Testis (tissue), 2 donors: ENCODE measurements at regions not wholly inside any gene's neighbourhood (a gene's known extent, or its start where the extent isn't known, plus 50 kb on each side); places are given as distances from the start of the nearest gene placed in this dataset.

ENCODE experiments used
- POLR2A ChIP-seq: fragments of 450-650 bp; IDR thresholded peaks from one replicate; pipeline ENCODE4 v1.6.1; 2017; ENCODE audit warnings: antibody characterized with exemption, mild to moderate bottlenecking, moderate library complexity
- TF ChIP-seq, protein P1 (sequence below), 3 experiments: fragments of 450-650 bp in 2 of 3; fragments of 200-600 bp in 1 of 3; sonication (generic) in 1 of 3; IDR thresholded peaks; one replicate each; pipeline ENCODE4 v1.5.1; 2016 to 2019; ENCODE audit warnings: antibody characterized with exemption in 3 of 3, mild to moderate bottlenecking in 2 of 3, moderate library complexity in 1 of 3

DNA sequence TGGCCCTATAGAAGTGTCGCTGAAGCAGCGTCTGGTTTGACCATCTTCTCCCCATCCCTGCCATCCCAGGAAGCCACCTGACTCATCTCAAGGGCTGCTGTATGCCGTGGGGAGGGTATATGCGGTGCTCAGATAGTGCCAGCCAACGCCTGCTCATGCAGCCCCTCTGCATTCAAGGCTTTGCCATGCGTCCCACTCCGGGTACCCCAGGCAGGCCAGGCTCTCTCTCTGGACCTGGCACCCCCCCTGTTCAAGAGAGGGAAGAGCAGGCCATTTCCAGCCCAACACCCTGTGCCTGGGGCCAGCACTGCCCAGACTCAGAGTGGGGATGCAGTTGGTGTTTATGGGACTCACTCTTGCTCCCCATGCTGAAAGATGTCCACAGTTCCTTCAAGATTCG, 130.0 kb downstream of the GLI2 start:
- no peak for TF ChIP-seq POLR2A
- TF ChIP-seq, protein P1, sequence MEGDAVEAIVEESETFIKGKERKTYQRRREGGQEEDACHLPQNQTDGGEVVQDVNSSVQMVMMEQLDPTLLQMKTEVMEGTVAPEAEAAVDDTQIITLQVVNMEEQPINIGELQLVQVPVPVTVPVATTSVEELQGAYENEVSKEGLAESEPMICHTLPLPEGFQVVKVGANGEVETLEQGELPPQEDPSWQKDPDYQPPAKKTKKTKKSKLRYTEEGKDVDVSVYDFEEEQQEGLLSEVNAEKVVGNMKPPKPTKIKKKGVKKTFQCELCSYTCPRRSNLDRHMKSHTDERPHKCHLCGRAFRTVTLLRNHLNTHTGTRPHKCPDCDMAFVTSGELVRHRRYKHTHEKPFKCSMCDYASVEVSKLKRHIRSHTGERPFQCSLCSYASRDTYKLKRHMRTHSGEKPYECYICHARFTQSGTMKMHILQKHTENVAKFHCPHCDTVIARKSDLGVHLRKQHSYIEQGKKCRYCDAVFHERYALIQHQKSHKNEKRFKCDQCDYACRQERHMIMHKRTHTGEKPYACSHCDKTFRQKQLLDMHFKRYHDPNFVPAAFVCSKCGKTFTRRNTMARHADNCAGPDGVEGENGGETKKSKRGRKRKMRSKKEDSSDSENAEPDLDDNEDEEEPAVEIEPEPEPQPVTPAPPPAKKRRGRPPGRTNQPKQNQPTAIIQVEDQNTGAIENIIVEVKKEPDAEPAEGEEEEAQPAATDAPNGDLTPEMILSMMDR (IDR thresholded peaks at IDR 0.05) = no peak
